IMR-90 (cell line): ENCODE measurements at regions not wholly inside any gene's neighbourhood (a gene's known extent, or its start where the extent isn't known, plus 50 kb on each side); places are given as distances from the start of the nearest gene placed in this dataset.

Source experiments
- ATAC-seq: fragments of 200-7000 bp; cut with Tn5 transposase; 2 replicates; pipeline ENCODE4 v1.9.1; 2020; ENCODE audit warnings: low read depth, mild to moderate bottlenecking, moderate library complexity
- BruUV-seq: library from RNA; stranded (reverse); fragments of 400-500 nt; replicated peaks from 2 replicates; lab custom pipeline; 2021; lab: Mats Ljungman, UMichigan
- CTCF ChIA-PET: fragments of 300-600 bp; formaldehyde crosslinking; extraction: SDS; loops from one replicate; lab custom pipeline; 2021; ENCODE audit warnings: antibody characterized with exemption; lab: Yijun Ruan, JAX
- POLR2A ChIA-PET: fragments of 300-600 bp; sonication (Branson Sonifier 250); formaldehyde crosslinking; loops from one replicate; lab custom pipeline; 2022; ENCODE audit warnings: antibody characterized with exemption; ENCODE audit not compliant: unreplicated experiment; lab: Charles Lee
- DNase-seq: peaks from one replicate; pipeline ENCODE4 v3.0.0; 2013
- H2AFZ ChIP-seq: replicated peaks from 2 replicates; pipeline ENCODE3; 2013; ENCODE audit warnings: low read length, mild to moderate bottlenecking; ENCODE audit not compliant: poor library complexity
- H2AK5ac ChIP-seq: 2 replicates; pipeline ENCODE4 v1.6.1; 2013; ENCODE audit warnings: low read depth, low read length, inconsistent platforms
- H2AK9ac ChIP-seq: replicated peaks from 2 replicates; pipeline ENCODE3; 2013; ENCODE audit warnings: mild to moderate bottlenecking, low read depth, low read length, moderate library complexity; ENCODE audit not compliant: poor library complexity
- H2BK120ac ChIP-seq: 2 replicates; pipeline ENCODE4 v1.6.1; 2013; ENCODE audit warnings: low read depth, low read length, inconsistent platforms
- H2BK15ac ChIP-seq: 3 replicates; pipeline ENCODE4 v1.6.1; 2013; ENCODE audit warnings: low read depth, low read length, inconsistent platforms
- H2BK20ac ChIP-seq: 2 replicates; pipeline ENCODE4 v1.6.1; 2013; ENCODE audit warnings: low read depth, mild to moderate bottlenecking, inconsistent platforms, low read length, moderate library complexity
- H2BK5ac ChIP-seq: 2 replicates; pipeline ENCODE4 v1.6.1; 2013; ENCODE audit warnings: mild to moderate bottlenecking, low read depth, low read length, inconsistent platforms; ENCODE audit not compliant: poor library complexity, severe bottlenecking
- H3K14ac ChIP-seq: replicated peaks from 2 replicates; pipeline ENCODE4 v1.6.1; 2013; ENCODE audit warnings: low read depth, low read length, inconsistent platforms
- H3K18ac ChIP-seq: 2 replicates; pipeline ENCODE4 v1.6.1; 2013; ENCODE audit warnings: low read depth, low read length, control low read depth
- H3K23ac ChIP-seq: 2 replicates; pipeline ENCODE4 v1.6.1; 2013; ENCODE audit warnings: low read depth, low read length, inconsistent platforms
- H3K27ac ChIP-seq: 2 replicates; pipeline ENCODE4 v1.5.1; 2013; ENCODE audit warnings: mild to moderate bottlenecking, control low read depth, low read length; ENCODE audit not compliant: insufficient read depth
- H3K27me3 ChIP-seq: 2 replicates; pipeline ENCODE4 v1.6.1; 2013; ENCODE audit warnings: low read length; ENCODE audit not compliant: control insufficient read depth, insufficient read depth
- H3K36me3 ChIP-seq: 2 replicates; pipeline ENCODE4 v1.6.1; 2013; ENCODE audit warnings: low read length, mixed read lengths; ENCODE audit not compliant: control insufficient read depth, insufficient read depth
- H3K4ac ChIP-seq: 2 replicates; pipeline ENCODE4 v1.6.1; 2013; ENCODE audit warnings: low read depth, low read length, inconsistent platforms
- H3K4me1 ChIP-seq: 2 replicates; pipeline ENCODE4 v1.6.1; 2013; ENCODE audit warnings: low read length, mixed read lengths; ENCODE audit not compliant: control insufficient read depth, insufficient read depth
- H3K4me2 ChIP-seq: 2 replicates; pipeline ENCODE4 v1.6.1; 2013; ENCODE audit warnings: low read depth, mild to moderate bottlenecking, control low read depth, low read length, moderate library complexity
- H3K4me3 ChIP-seq: 2 replicates; pipeline ENCODE4 v1.5.1; 2013; ENCODE audit warnings: low read depth, mild to moderate bottlenecking, control low read depth, low read length, moderate library complexity; ENCODE audit not compliant: insufficient read depth
- H3K56ac ChIP-seq: 2 replicates; pipeline ENCODE4 v1.6.1; 2013; ENCODE audit warnings: low read length, inconsistent platforms; ENCODE audit not compliant: insufficient read depth; ENCODE audit errors: extremely low read depth
- H3K79me1 ChIP-seq, 2 experiments: 2 replicates each; pipeline ENCODE4 v1.6.1; 2013; ENCODE audit warnings: low read length in 2 of 2, inconsistent platforms in 1 of 2, low read depth in 1 of 2
- H3K9ac ChIP-seq: 2 replicates; pipeline ENCODE4 v1.6.1; 2013; ENCODE audit warnings: low read depth, low read length, control low read depth
- H3K9me1 ChIP-seq: 2 replicates; pipeline ENCODE4 v1.6.1; 2013; ENCODE audit warnings: low read length, inconsistent platforms; ENCODE audit not compliant: insufficient read depth
- H3K9me3 ChIP-seq: 2 replicates; pipeline ENCODE4 v1.6.1; 2013; ENCODE audit warnings: low read length; ENCODE audit not compliant: control insufficient read depth, insufficient read depth
- H4K20me1 ChIP-seq: 2 replicates; pipeline ENCODE4 v1.6.1; 2013; ENCODE audit warnings: low read length, inconsistent platforms; ENCODE audit not compliant: insufficient read depth
- H4K5ac ChIP-seq: 2 replicates; pipeline ENCODE4 v1.6.1; 2013; ENCODE audit warnings: mild to moderate bottlenecking, low read depth, low read length, control low read depth
- H4K8ac ChIP-seq, 2 experiments: 2 replicates each; pipeline ENCODE4 v1.6.1; 2013; ENCODE audit warnings: low read depth in 2 of 2, low read length in 2 of 2, control low read depth in 1 of 2, inconsistent platforms in 1 of 2
- H4K91ac ChIP-seq: 2 replicates; pipeline ENCODE4 v1.6.1; 2013; ENCODE audit warnings: low read depth, low read length, inconsistent platforms; ENCODE audit not compliant: insufficient read depth
- BHLHE40 ChIP-seq: fragments of 150-350 bp; IDR thresholded peaks from 2 replicates; pipeline ENCODE4 v1.6.1; 2016; ENCODE audit warnings: mild to moderate bottlenecking, low read depth, low read length
- CHD1 ChIP-seq: IDR thresholded peaks from 2 replicates; pipeline ENCODE4 v1.6.1; 2012; ENCODE audit warnings: low read depth, low read length, improper control_type of control experiment
- CTCF ChIP-seq: conservative IDR thresholded peaks from 2 replicates; pipeline ENCODE4 v1.5.1; 2012; ENCODE audit warnings: mild to moderate bottlenecking, low read depth, low read length, improper control_type of control experiment
- MAFK ChIP-seq: IDR thresholded peaks from 2 replicates; pipeline ENCODE4 v1.6.1; 2012; ENCODE audit warnings: low read depth, low read length, improper control_type of control experiment
- MAZ ChIP-seq: IDR thresholded peaks from 2 replicates; pipeline ENCODE4 v1.6.1; 2012; ENCODE audit warnings: low read depth, mild to moderate bottlenecking, low read length, improper control_type of control experiment, moderate library complexity, borderline replicate concordance
- MXI1 ChIP-seq: IDR thresholded peaks from 2 replicates; pipeline ENCODE4 v1.6.1; 2012; ENCODE audit warnings: low read depth, mild to moderate bottlenecking, low read length, moderate library complexity, borderline replicate concordance
- NFE2L2 ChIP-seq: fragments of 150-350 bp; IDR thresholded peaks from 2 replicates; pipeline ENCODE4 v1.6.1; 2016; ENCODE audit warnings: low read depth, mild to moderate bottlenecking, low read length
- POLR2A ChIP-seq: IDR thresholded peaks from 2 replicates; pipeline ENCODE4 v1.6.1; 2012; ENCODE audit warnings: mild to moderate bottlenecking, low read depth, low read length
- SMC3 ChIP-seq: fragments of 150-350 bp; IDR thresholded peaks from 2 replicates; pipeline ENCODE4 v1.6.1; 2016; ENCODE audit warnings: low read depth, mild to moderate bottlenecking, antibody characterized with exemption, low read length, moderate library complexity
- USF2 ChIP-seq: fragments of 150-350 bp; IDR thresholded peaks from 2 replicates; pipeline ENCODE4 v1.6.1; 2017; ENCODE audit warnings: mild to moderate bottlenecking, antibody characterized with exemption, low read length, low read depth
- WGBS, 2 experiments: methylation state at CpG; one replicate each; pipeline versions ENCODE4 v1.1.5 to v1.1.7; 2013; ENCODE audit warnings: missing lambda C conversion rate in 2 of 2; ENCODE audit not compliant: insufficient read length in 1 of 2; ENCODE audit errors: extremely low coverage in 2 of 2; 5-methylcytosine and 5-hydroxymethylcytosine counted together
- dilution Hi-C: fragments of 300-500 bp; cut with HindIII; formaldehyde crosslinking; loops from one replicate; pipeline ENCODE4 v1.14.3; 2018; ENCODE audit warnings: low sequenced_read_pairs; ENCODE audit not compliant: unreplicated experiment
- in situ Hi-C: fragments of 300-500 bp; cut with MboI; formaldehyde crosslinking; loops from 3 replicates; pipeline ENCODE4 v1.14.3; 2019; ENCODE audit warnings: low sequenced_read_pairs, inconsistent platforms, mixed read lengths
- intact Hi-C: fragments of 100-400 bp; cut with micrococcal nuclease; formaldehyde crosslinking; loops from 2 replicates; pipeline ENCODE4 v1.10.0; 2022

GRCh38 chr15:62803856-62804400 is 238.6 kb upstream of the TPM1 start:
- intact Hi-C loops, result no loop called here
- Histone ChIP-seq H4K91ac (no peak overlapping the region), H2BK120ac (no peak overlapping the region), H4K5ac (no peak overlapping the region), H4K8ac (no peak overlapping the region), H3K56ac (no peak overlapping the region), H2AK5ac (no peak overlapping the region), H3K4me2 (no peak overlapping the region), H3K27me3 (no peaks in the 10 kb centered on the region), H2BK20ac (no peak overlapping the region), H3K14ac (no peak overlapping the region), H2AFZ (no peak overlapping the region), H4K20me1 (no peaks in the 10 kb centered on the region), H3K4ac (no peak overlapping the region), H3K4me3 (no peak overlapping the region), H3K27ac (no peak overlapping the region), H3K18ac (no peak overlapping the region), H3K79me1 (no peaks in the 10 kb centered on the region), H3K9ac (no peak overlapping the region), H2BK15ac (no peak overlapping the region), H3K4me1 (peaks cover 1% of the 10 kb centered on the region; the same call in 1 of the 2 replicates), H2AK9ac (no peak overlapping the region), H3K23ac (no peak overlapping the region), H2BK5ac (no peak overlapping the region), H3K36me3 (peaks cover 20% of the 10 kb centered on the region), H3K9me3 (no peaks in the 10 kb centered on the region), H3K9me1 (peaks cover 4% of the 10 kb centered on the region; the same call in 1 of the 2 replicates)
- dilution Hi-C loops, result no loop called here
- no peak for TF ChIP-seq POLR2A
- no peak for TF ChIP-seq SMC3
- no peak for TF ChIP-seq MAFK
- TF ChIP-seq MXI1, result no peak
- TF ChIP-seq CHD1, result no peak
- no peak for TF ChIP-seq BHLHE40
- no peak for TF ChIP-seq MAZ
- no peak for TF ChIP-seq USF2
- TF ChIP-seq CTCF, result no peak
- no peak for TF ChIP-seq NFE2L2
- BruUV-seq, result no TSS peak
- no peak for ATAC-seq
- DNase-seq, result no peak
- 100% methylated on average over 2 of the region's 5 CpGs; no CpG with 5 or more reads in 1 of the 2 experiments for WGBS, 2 experiments
- ChIA-PET POLR2A (no interaction called here), CTCF (no interaction called here)
- in situ Hi-C loops, result no loop called here
